PFSK-1 (cell line): ENCODE measurements at regions not wholly inside any gene's neighbourhood (a gene's known extent, or its start where the extent isn't known, plus 50 kb on each side); places are given as distances from the start of the nearest gene placed in this dataset.

Experiments
- POLR2AphosphoS5 ChIP-seq: IDR thresholded peaks from 2 replicates; pipeline ENCODE4 v1.6.1; 2012; ENCODE audit warnings: low read depth, mild to moderate bottlenecking, control low read depth, low read length, moderate library complexity
- SIN3A ChIP-seq: IDR thresholded peaks from 2 replicates; pipeline ENCODE4 v1.6.1; 2012; ENCODE audit warnings: mild to moderate bottlenecking, low read length, moderate library complexity, borderline replicate concordance; ENCODE audit not compliant: insufficient read depth

DNA sequence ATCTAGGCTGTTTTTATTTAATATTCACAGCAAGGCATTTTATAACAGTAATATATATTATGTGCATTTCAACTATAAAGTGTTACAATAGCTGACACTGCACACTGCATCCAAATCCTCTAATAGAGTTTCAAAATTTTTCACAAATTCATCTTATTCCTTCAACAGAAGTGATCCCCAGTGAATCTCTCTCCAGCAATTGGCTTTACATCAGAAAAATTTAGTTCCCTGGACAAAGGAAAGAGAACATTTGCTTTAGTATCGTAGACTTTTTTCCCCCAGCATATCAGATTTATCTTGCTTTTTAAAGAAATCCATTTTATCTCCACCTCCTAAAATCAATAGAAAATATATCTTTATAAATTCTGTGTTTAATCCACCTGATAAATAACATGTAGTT, 868.6 kb downstream of the TBL1XR1 start:
- no peak for TF ChIP-seq SIN3A
- no peak for TF ChIP-seq POLR2AphosphoS5
